SK-N-MC (cell line): ENCODE measurements at regions not wholly inside any gene's neighbourhood (a gene's known extent, or its start where the extent isn't known, plus 50 kb on each side); places are given as distances from the start of the nearest gene placed in this dataset.

Experiments used
- EZH2 ChIP-seq: fragments of 200-600 bp; sonication (generic); IDR thresholded peaks from one replicate; pipeline ENCODE4 v1.6.1; 2017; ENCODE audit warnings: antibody characterized with exemption
- FOXP2 ChIP-seq: optimal IDR thresholded peaks from 2 replicates; pipeline ENCODE3; 2011; ENCODE audit warnings: mild to moderate bottlenecking, moderate library complexity; ENCODE audit not compliant: insufficient read depth; ENCODE audit errors: extremely low read length, control extremely low read depth
- POLR2AphosphoS5 ChIP-seq: IDR thresholded peaks from 2 replicates; pipeline ENCODE4 v1.6.1; 2012; ENCODE audit warnings: mild to moderate bottlenecking, low read depth, low read length, borderline replicate concordance

DNA sequence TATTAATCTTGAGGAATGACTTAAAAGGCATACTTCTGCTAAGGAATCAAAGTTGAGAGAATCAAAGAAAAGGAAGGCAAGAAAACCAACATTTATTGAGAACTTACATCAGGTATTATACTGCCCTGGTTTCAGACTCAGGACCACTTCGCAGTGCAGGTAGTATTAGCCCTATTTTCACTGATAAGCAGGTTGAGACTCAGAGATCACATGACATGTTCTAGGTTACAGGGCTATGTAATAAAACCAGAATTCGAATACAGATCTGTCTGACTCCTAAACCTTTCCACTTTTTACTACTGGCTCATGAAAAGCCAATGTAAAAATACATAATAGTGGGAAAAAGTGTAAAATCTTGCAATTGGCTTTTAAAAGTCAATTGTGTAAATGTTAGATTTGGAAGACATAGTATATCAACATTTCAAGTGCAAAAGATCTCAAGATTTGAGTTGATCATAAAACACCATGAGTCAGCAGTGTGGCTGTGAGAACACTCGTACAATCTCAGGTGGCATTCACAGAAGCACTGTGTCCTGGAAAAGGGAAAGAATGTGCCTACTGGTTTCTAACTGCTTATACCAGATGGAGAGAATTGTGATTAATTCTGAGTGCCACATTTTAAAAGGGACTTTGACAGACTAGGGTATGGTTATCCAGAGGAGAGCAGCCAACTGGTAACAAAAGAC lies 195.8 kb upstream of the MKLN1 start:
- TF ChIP-seq POLR2AphosphoS5 = no peak
- TF ChIP-seq EZH2 = no peak
- TF ChIP-seq FOXP2 = no peak
